GM21381 (cell line): ENCODE measurements at regions not wholly inside any gene's neighbourhood (a gene's known extent, or its start where the extent isn't known, plus 50 kb on each side); places are given as distances from the start of the nearest gene placed in this dataset.

Experiments used
- ATAC-seq: cut with Tn5 transposase; IDR thresholded peaks from one replicate; pipeline ENCODE4 v1.9.1; 2021; ENCODE audit warnings: mild to moderate bottlenecking, moderate library complexity; ENCODE audit not compliant: unreplicated experiment

DNA sequence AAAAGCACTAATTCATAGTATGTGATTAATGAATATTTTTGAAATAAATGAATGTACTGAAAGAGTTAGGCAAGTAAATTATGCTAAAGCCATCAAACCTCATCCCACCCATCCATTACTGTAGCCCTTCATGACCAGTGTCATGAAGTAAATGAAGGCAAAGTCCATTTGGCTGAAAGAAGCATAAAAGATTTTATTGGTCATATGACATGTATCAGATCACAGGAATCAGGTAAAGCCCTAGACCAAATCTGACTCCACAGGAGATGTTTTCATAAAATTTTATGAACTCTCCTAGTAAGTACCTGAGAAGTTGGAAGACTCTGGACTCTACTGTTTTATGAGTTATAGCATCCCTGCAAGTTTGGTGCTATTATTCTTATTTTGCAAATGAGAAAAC is 213.5 kb downstream of the TMEM114 start:
- no peak for ATAC-seq

DNA sequence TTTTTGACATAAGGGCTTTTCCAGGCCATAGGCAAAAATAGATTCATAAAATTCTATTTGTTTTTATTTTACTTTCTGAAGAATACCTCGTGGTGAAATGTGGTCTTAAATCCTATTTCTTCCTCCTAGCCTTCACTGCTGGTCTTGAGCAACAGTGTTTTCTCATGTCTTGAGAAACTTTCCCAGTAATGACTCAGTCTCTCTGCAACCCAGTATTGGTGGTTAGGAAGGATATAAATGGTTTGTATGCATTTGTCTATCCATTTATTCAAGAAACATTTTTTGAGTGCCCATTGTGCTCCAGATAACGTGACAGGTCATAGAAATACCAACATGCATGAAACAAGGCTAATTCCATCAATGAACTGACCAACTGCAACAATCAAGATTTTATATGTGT is 213.9 kb downstream of the TMEM114 start:
- no peak for ATAC-seq

DNA sequence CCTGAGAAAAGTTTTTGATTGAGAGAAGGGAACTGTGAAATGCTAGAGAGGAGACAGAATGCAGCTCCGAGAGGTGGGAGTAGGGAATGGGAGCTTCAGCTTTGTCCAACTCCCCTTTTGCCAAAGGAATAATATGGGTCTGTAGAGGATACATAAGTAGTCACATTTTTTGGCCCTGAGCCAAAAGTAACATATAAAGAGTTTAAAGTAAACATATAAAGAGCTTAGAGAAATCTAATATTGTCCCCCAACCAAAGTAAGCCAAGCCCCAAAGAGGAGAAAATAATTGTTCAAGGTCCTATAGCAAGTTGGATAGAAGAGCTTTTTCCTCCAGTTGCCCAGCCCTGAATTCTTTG is 215.1 kb downstream of the TMEM114 start:
- ATAC-seq, result no peak

DNA sequence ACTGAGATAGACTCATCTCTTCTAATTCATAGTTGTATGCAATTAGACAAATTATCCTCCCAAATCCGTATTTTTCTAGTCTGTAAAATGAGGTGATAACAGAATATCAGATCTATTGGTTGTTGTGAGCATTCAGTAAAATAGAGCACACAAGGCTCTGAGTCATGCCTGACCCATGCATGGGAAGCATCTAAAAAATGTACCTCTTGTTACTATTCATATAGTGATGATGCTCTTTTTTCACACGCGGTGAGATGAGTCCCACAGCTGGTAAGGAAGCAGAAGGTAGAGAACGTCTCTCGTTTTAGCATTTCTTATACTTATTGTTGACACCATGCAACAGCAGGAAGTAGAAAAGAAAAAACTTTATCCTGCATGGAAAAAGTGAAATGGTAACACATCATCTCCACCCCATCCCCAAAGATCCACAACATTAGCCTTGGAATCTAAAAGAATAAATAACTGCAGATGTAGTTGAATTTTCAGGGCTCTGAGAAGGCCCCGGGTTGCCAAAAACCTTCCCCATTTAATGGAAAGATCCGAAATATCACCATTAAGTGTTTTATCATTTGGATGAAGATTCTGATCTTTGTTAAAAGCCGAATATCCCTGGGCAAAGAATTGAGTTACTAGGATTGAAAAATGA is 215.6 kb downstream of the TMEM114 start:
- no peak for ATAC-seq

DNA sequence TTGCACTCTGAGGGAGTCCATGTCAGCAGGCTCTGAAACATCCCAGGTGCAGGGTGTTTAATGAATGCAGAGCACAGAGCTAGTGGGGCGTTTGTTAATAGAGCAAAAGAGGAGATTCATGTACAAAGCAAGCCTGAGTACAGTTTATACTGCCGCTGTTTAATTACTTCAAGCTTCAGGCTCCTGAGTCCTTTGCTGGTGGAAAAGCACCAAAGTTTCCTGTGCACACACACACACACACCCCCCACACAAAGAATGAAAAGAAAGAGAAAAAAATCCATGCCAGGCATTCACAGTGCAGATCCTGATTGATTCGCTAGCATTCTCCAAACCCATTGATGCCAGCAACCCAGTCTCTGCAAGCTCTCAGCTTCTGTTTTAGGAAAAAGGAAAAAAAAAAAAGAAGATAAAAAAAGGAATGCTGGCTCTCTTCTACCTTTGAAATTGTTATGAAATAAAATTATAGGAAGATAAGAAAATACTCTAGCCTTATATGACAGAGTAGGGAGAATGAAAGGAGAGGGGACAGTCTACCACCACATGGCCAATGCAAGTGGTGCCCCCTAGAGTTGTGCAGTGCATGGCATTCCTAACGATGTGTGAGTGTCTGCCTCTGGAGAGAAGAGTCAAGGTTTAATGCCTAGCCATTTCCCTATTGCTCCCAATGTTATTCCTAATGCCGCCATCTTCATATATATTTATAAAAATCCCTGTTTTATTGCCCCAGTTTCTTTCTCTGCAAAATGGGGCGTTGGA is 216.5 kb downstream of the TMEM114 start:
- ATAC-seq, result no peak

DNA sequence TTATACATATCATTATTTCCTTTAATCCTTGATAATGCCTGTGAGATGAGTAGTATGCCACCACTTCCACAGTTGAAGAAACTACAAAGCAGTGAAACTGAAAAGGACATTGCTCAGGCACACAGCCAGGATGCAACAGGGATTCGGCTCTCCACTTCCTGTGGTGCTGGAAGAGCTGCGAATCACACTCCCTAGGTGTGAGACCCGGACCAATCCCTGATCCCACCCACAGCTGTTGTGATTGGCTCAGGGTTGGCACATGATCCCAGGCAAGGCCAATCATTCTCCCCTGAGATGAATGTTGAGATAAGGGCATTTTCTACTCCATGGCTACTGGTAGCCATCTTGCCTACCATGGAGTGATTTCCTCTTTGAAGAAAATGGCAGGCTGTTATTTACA is 218.2 kb downstream of the TMEM114 start:
- no peak for ATAC-seq

DNA sequence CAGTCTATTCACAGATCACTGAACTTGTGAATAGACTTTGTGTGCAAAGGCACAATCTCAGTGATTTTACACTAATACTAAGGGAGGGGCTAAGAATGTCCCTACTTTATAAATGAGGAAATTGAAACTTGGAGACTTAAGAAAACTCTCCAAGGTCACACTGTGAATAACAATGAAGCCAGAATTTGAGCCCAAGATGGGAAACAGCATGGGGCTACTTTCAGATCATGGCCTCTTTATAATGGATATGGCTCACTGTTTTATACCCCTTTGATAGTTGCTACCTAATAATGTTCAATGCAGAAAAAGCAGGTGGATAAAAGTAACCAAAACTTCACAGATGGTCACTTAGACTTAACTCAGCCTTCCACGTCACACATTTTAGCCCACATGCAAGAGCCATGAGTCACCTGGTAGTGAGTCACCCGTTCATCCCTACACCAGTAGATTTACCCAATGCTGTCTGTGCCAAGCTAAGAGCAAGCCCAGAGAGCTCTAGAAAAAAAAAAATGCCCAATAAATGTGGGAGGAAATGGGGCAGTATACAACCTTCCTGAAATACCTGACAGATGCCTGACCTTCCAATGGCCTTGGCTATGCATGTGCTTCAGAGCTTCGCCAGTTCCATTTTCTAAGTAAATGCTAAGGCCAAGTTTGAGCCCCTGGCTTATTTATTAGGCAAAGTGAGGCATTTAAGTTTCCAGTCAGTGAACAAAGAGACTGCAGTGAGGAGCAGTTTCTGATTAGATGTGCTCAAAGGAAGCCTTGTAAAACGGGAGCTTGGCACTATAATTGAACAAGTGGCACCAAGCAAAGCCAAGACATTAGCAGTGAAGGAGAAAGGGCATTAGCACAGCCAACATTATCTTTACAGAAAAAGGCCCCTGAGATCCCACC is 219.7 kb downstream of the TMEM114 start:
- ATAC-seq, result no peak

DNA sequence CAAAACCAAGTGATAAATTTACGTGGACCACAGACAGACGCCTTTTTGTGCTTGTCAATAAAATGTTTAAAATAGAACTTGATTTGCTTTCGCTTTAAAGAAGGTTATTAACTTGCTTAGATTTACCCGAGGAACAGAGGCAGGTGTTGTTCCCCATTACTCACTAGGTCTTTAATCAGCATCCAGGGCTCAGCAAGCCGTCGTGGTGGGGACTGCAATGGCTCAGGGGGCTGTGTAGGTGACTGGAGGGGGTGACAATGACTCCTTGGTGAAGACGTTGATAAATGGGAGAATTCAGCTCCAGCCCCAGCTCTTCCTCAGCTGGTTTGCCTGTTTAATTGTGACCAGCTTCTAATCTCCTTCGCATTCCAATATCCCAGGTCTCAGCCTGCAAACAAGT is 231.4 kb downstream of the TMEM114 start:
- no peak for ATAC-seq

DNA sequence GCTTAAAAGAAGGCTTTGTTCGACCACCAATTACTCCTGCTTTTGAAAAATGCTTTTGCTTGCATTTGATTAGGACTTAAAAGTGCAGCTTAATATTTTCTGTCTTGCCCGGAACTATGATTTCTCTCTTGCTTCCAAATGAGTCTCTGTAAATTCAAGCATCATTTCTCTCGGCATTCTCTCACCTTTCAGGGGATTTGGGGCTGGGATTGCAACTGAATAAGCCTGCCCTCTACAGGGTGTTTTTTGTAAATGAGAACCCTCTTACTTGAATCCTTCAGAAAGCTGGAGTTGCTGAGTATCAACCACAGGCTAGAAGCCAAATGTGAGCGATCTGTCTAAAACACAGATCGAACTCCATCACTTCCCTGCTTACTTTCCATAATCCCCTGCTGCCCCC is 234.6 kb downstream of the TMEM114 start:
- no peak for ATAC-seq

DNA sequence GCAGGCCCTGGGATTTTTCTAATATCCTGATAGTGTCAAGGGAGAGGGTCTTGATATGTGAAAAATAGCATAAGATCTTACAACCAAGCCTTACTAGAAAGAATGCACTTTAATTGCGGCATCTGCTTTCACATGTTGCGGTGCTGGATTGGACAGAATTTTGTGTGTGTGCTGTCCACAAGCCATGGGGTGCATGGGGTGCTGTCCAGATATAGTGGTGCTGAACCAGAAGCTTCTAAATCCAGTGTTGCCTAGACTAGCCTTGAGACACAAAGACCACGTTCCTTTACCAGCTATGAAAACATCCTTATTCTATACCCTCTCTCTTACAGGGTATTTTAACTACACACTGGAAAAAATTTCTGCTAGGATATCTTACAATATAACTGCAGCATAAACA is 244.0 kb downstream of the TMEM114 start:
- ATAC-seq, result no peak

DNA sequence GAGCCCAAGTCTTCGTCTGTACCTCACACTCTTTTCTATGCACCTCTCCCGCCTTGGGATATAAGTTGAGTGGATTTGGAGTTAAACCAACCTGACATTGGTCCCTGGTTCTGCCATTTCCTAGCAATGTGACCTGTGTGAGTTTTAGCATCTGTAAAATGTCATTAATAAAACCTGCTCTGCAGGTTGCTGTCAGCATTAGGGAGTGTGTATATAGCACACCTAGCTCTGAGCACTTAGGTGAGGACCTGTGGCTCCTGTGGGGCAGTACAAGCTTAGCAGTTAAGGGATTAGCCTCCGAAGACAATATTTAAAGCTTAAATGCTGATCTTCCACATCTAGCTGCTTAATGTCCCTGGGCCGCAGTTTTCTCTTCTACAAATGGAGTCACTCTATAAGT is 248.0 kb downstream of the TMEM114 start:
- no peak for ATAC-seq

DNA sequence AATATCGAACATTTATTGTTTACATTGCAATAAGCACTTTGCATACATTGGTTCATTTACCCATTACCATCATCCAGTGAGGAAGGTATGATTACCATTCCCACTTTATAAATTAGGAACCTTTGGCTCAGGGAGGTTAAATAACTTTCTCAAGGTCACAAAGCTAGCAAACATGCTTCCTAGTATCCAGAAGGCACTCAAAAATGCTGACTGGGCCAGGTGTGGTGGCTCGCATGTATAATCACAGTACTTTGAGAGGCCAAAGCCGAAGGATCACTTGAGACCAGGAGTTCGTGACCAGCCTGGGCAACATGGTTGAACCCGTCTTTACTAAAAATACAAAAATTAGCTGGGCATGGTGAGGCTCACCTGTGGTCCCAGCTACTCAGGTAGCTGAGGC is 259.6 kb downstream of the TMEM114 start:
- no peak for ATAC-seq

DNA sequence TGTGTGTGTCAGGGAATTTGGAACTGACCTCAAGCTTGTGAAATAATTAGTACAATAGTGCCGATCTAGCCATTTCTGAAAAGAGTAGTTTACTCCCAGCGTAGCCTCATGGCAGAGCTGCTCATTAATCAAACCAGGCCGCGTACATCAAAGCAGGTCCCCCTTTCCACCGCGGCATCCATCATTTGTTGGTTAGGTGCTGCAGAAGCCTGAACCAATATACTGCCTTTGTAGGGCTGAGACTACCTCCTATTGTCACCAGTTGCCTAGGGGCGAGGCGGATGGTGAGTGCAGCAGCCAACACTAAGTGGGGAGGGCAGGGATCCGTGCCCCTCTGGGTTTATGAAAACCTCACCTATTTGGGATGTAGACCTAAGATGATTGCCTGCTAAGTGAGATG is 264.1 kb downstream of the TMEM114 start:
- ATAC-seq, result no peak

DNA sequence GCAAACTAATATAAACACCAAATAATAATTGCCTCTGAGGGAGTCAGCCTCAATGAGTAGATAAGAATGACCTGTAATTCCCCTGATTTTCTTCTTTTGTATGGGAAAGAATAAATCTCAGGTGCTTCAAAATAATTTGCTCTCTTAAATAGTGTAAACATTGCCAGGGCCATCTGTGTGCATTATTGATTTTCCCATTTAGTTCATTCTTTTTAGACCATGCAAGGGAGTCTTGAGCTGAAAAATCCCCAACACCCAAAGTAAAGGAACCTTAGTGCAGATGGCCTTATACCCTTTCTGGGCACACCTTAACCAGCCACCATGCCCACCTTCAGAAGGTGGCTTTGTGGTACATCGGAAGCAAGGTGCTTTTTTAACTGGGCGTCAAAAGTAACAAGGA is 267.2 kb downstream of the TMEM114 start:
- no peak for ATAC-seq

DNA sequence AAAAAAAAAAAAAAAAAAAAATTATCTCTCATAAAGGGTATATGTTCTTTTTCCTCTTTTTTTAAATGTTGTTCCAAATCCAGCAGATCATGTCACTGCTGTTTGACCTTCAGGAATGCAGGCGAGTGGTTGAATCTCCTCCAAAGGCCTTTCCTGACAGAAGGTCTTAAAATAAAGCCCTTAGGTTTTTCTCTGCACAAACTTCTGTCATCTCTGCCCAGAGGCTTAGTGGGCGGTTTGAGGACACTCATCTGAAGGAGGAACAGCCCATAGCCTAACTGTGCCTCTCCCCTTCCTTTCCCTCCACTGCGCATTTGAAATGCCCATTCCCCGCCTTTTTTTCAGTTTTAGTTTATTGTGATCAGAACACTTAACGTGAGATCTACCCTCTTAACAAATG is 270.2 kb downstream of the TMEM114 start:
- ATAC-seq, result no peak

DNA sequence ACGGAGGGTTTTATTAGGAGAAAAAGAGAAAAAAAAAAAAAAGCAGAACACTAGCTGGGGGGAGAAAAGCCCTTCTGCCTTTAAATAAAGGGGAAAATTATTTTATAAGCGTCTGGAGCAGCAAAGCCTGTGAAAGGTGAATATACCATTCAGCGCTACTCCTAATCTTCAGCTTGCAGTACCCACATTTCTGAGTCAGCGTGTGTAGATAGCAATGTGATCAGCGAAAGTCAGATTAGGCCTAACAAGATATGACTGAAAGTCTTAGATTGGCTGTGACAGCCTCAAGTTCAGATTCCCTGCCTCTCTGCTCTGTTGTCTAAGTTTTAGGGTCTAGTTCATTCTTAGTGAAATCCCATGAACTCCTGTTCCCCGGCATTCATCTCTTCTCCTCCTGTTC is 279.5 kb downstream of the TMEM114 start:
- no peak for ATAC-seq

DNA sequence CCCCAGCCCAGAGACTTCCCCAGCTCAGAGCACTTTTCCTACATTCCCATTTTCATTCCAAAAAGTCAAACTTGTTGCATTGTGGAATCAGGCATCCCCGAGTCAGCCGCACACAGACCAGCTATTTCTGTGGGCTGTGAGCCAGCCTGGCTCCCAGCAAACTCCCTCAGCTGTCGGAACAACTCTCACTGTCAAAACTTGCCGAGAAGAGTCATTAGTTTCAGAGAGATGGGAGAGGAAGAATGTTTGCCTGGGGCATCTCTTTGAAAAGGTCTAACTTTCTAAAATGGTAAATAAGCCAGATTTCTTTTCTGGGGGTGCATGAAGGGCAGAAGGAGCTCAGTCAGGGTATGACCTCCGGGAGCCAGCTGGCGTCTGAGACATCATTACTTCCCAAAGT is 280.0 kb downstream of the TMEM114 start:
- ATAC-seq, result no peak

DNA sequence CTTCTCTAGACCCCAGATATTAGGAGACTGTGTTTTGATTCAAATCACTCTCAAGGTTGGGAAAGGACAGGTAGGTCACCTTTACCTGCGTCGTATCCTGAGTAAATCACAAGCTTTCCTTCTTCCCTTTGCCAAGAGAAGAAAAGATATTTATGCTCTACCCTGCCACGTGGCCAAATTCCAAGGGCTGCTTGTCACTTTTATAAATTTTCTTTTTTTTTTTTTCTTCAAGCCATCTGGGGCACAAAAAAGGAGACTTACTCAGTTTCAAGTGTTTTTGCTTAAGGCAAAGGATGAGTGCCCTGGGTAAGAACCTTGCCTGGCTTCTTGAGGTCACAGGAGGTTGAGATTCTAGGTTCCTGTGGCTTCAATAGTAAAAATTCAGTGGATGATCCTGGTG is 285.1 kb downstream of the TMEM114 start:
- ATAC-seq, result no peak

DNA sequence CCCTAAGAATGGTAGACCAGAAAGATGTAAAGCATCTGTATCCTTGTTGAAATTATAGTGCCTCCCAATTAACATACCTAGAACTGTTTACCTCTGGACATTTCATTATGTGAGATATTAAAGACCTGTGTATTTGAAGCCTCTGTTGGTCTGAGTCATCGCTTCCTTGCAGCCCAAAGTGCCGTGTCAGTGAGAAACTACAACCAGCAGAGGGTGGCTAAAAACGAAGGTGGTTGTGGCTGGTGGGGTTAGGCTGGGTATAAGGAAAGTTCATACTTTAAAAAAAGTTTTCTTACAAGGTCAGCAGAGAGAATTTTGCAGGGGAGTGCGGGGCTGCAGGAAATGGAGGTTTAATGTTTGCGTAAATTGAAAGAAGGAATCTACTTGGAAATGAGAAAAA is 290.7 kb downstream of the TMEM114 start:
- no peak for ATAC-seq

DNA sequence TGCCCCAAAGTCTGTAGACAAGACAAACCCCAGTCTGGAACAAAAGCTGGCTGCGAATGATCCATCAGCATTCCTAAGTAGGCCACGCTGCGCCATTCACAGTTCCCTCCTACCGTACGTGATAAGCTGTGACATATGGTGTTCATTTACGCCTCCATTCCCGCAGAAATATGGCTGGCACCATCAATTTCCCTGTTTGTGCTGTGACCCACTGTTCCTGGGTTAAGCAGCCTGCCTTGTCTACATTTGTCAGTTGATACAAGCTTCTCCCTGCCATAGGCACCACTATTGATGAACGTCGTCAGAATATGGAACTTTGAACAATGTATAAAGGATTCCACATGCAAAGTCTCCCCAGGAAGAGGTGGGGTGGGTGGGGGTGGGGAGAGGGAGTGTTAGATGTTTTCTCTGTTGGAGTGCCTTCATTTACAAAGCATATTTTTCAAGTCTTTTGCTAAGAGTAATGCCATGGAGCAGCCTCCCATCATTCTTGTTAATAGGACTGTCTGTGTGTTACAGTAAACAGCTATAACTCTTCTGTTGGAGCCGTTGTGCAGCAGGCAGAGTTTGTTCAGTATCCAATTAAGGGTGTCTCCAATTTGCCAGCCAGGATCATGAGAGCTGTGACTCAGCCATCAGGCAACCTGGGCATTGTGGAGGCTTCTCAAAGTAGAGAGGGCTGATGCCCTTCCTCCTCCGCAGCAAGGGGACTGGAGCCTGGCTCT is 294.6 kb downstream of the TMEM114 start:
- no peak for ATAC-seq

DNA sequence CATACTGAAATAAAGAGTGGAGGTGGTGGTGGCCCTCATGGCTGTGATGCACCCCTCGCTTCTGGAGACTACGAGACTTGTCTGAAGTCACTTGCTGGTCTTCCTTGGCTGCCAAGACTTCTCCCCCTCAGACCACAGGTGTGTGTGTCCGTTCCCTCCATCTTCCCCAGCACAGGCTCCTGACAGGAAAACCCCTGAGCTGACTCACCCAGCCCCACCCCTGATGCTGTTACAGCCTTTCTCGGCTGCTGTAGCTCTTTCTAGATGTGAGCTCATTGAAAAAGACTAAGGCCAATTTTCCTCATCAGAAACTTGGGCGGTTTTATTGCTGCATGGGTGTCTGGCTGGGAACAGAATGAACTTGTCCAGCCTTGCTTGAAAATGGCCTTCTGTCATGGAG is 296.9 kb downstream of the TMEM114 start:
- no peak for ATAC-seq
